HG03159 (cell line): ENCODE measurements at regions not wholly inside any gene's neighbourhood (a gene's known extent, or its start where the extent isn't known, plus 50 kb on each side); places are given as distances from the start of the nearest gene placed in this dataset.
"Not testable (repeated sequence)": the region's sequence is repeated elsewhere in the genome, so short reads cannot be mapped to it uniquely, and the experiment has no call there.

Source experiments
- ATAC-seq: cut with Tn5 transposase; IDR thresholded peaks from one replicate; pipeline ENCODE4 v1.9.1; 2021; ENCODE audit warnings: mild to moderate bottlenecking, moderate library complexity; ENCODE audit not compliant: unreplicated experiment

GRCh38 chr18:34280000-34280399 lies 55.3 kb upstream of the NOL4 start:
- no peak for ATAC-seq

DNA sequence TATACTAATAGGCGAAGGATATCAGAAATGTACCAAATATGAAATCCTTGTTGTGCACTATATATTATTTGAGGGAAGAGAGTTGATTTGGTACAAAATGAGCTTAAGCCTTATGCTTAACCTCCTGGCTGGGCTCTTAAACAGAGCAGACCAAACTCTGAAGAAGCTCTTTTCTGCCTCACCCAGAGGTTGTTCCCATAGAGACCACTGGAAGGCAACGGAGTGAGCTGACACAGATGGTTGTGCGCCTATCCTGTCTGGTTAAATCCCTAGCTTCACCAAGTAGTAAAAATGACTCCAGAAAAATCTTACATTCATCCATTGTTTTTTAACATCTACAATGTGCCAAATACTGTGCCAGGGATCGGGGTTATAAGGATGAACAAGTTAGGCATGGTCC lies 55.9 kb upstream of the NOL4 start:
- ATAC-seq: no peak

DNA sequence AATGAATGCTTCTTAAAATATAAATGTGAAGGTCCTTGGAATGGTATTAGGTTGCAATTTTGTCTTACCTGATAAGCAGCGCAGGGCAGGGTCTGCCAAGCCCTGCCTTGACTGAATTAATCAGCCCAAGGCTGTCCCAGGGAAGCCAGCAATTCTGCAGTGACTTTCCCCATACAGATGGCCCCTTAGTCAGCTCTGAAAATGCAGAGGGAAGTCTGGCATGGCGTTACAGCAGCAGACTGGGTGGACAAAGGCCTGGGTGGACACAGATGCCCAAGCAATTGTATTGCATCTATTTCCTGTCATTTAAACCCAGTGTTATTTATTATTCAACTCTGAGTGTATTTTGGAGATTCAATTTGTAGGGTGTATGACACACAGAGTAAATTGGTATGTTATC lies 56.6 kb upstream of the NOL4 start:
- ATAC-seq: no peak

- no peak for ATAC-seq
Measured at GRCh38 chr18:34281722-34282121, 57.0 kb upstream of the NOL4 start.

DNA sequence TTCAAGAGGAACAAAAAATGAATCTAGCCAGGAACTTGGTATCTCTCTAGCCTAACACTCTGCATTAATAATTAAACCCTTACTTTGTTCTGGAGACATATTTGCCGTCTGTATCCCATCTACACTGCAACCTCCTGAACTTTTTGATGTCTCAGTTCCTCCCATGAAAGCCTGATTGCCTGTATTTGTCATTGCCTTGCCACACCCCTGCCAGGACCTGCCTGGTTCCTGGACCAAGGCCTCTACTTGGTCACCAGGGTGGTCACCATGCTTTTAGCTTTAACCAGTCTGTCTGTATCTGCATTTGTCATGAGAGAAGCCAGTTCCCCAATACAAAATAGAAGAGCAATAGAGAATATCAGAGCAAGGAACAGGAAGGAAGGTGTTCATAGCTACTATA lies 58.8 kb upstream of the NOL4 start:
- no peak for ATAC-seq

DNA sequence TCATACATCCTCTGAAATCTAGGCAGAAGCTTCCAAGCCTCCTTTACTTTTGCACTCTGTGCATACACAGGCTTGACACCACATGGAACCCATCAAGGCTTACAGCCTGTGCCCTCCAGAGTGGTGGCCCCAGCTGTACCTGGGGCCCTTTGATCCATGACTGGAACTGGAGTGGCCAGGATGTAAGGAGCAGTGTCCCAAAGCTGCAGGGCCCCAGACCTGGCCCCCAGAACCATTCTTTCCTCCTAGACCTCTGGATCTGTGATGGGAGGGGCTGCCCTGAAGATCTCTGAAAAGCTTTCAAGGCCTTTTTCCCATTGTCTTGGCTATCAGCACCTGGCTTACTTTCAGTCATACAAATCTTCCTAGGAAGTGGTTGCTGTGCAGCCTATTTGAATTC lies 63.1 kb upstream of the NOL4 start:
- no peak for ATAC-seq

- no peak for ATAC-seq
Measured at GRCh38 chr18:34292594-34292993, 67.9 kb upstream of the NOL4 start.

DNA sequence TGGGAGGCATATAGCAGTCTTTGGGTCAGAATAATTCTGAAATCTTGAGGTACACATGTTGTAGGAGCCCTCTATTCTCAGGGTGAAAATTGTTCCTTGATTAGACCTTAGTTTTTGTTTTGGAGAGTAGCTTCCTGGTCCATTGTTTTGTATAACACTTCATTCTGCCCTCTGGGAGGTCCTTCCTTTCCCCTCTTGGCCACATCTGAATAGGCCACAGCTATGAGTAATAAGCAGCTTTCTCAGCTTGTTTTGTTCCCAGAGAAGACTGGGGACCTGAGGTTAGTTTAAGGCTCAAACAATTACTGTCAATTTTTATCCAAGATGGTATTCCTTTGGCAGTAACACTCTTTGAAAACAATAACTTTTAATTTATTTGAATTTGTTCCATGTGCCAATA lies 72.6 kb upstream of the NOL4 start:
- no peak for ATAC-seq

DNA sequence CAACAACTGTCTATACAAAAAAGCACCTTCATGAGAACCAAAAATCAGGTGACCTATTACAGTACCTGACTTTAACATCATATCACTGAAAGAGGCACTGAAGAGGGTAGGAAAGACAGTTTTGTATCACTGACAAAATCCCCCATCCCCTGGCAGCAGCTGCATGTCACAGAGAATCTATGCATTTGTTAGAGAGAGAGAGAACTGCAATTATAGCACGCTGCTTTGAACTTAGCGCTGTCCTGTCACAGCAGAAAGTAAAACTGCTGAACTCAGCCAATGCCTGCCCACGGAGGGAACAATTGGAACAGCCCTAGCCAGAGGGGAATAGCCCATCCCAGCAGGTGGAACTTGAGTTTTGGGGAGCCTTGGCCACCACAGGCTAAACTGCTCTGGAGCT lies 75.1 kb upstream of the NOL4 start:
- ATAC-seq: no peak

DNA sequence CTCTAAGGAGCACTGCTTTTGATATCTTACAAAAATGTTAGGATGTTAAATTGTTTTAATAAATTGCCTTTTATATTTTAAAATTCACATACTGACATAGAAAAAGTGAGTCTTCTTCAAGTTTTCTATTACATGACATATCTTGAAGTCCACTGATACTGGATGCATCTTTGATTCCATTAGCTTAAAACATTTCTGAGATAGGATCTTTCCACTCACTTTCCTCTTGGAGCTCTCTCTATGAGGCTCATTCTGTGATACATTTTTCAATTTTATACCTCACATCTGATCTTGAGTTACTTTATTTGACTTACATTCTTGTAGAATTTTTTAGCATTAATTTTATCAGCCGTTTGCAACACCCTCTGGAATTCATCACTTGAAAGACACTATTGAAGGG lies 86.8 kb upstream of the NOL4 start:
- ATAC-seq: no peak

GRCh38 chr18:34314847-34315246 lies 90.1 kb upstream of the NOL4 start:
- ATAC-seq: no peak

- ATAC-seq: no peak
Measured at GRCh38 chr18:34315591-34316352, 91.1 kb upstream of the NOL4 start.

DNA sequence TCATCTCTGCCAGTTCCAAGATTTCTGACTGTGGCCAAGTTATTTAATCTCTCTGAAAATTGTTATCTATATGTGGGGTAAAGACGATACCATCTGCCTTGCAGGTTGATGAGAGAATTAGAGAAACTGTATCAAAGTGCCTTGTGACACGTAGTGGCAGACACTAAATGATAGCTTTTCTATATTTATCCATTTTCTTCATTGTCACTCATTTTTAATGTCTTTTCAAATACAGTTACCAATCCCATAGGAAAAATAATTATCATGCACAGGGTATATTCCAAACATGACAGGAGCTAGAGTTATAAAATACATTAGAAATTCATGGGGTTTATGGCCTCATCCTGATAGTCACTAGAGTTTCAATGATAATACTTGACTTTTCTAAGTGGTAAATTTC lies 95.6 kb upstream of the NOL4 start:
- ATAC-seq: no peak

DNA sequence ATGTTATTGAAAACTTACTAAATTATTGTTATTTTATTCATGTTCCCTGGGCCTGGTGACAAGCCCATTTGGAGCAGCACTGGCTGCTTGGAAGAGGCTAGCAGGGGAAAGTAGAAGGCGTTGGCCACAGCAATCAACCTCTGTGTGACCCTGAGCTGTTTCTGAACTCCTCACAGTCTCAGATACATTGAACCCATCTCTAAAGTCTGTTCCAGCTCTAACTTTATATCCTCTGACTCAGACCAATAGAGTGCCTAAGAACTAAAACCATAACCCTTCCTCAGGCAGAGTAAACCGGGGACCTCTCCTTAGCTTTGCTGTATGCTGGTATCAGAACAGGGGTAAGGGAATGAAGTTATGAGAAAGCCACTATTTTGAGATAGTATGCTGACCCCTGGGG lies 96.4 kb upstream of the NOL4 start:
- peak; percentile 72 for ATAC-seq

- ATAC-seq: peak; percentile 60
Measured at GRCh38 chr18:34322365-34323289, 97.9 kb upstream of the NOL4 start.

DNA sequence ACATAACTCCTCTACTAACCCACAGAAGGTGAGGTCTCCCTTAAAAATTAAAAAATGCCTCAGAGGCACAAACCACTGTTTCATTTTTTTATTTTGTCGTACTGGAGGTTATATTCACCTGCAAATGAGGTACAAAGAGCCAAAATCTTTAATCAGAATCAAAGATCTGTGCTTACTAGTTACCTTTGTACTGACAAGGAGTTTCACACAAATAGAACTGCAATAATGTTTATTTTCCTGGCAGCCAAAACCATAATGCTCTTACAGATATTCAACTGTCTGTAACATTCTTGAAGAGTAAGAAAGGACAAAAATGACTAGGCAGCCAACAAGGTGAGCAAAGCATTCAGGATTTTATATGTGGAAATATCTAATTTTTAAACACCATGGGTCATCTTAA lies 105.1 kb upstream of the NOL4 start:
- ATAC-seq: no peak

DNA sequence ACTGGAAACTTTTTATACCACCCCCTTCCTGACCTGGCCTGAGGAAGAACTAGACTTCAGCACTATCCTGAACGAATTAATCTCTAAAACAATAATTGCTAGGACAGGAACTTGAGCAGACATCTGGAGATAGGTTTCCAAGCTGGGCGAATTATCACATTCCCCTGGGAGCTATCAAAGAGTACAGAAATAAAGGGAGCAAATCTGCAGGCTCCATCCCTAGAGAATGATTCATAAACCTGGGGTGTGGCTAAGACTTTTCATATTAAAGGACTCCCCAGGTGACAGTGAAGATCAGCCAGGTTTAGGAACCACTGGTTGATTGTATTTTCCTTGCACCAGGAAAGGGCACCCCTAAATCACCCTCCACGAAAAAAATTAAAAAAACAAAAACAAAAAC lies 105.6 kb upstream of the NOL4 start:
- ATAC-seq: no peak

- not testable (repeated sequence) for ATAC-seq
Measured at GRCh38 chr18:34330907-34331306, 106.2 kb upstream of the NOL4 start.

DNA sequence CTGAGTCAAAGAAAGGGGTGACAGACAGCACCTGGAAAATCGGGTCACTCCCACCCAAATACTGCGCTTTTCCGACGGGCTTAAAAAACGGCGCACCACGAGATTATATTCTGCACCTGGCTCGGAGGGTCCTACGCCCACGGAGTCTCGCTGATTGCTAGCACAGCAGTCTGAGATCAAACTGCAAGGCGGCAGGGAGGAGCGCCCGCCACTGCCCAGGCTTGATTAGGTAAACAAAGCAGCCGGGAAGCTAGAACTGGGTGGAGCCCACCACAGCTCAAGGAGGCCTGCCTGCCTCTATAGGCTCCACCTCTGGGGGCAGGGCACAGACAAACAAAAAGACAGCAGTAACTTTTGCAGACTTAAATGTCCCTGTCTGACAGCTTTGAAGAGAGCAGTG lies 106.6 kb upstream of the NOL4 start:
- ATAC-seq: not testable (repeated sequence)

- ATAC-seq: no peak
Measured at GRCh38 chr18:34339155-34339554, 114.4 kb upstream of the NOL4 start.

- ATAC-seq: no peak
Measured at GRCh38 chr18:34342960-34343359, 118.2 kb upstream of the NOL4 start.

DNA sequence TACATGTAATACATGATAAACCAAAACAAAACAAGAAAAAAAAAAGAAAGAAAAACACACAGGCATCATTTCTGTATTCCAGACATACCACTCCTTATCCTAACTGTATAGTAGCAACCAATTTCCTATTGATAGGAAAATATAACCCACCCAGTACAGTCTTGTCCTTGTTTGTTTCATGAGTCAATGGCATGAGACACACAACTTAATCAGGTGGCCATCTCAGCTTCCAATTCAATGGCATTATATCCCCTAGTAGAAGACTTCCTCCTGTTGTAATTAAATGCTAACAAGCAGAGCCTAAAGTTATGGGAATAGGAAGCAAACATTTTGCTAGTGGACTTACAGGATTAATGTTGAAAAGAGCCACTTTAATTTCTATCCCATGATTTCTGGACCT lies 121.0 kb upstream of the NOL4 start:
- ATAC-seq: no peak
